HepG2 (cell line): ENCODE measurements at regions not wholly inside any gene's neighbourhood (a gene's known extent, or its start where the extent isn't known, plus 50 kb on each side); places are given as distances from the start of the nearest gene placed in this dataset.

Source experiments
- ATAC-seq: fragments of 200-7000 bp; cut with Tn5 transposase; 3 replicates; pipeline ENCODE4 v1.9.1; 2020; ENCODE audit warnings: mild to moderate bottlenecking, moderate library complexity
- BruUV-seq: library from RNA; stranded (reverse); fragments of 400-500 nt; replicated peaks from 2 replicates; lab custom pipeline; 2021; lab: Mats Ljungman, UMichigan
- CTCF ChIA-PET: fragments of 300-600 bp; formaldehyde crosslinking; extraction: SDS; loops from one replicate; lab custom pipeline; 2021; ENCODE audit warnings: low total read pairs, inconsistent platforms, low intra/inter-chr PET ratio; lab: Yijun Ruan, JAX
- POLR2A ChIA-PET: fragments of 350-600 bp; sonication (Branson Sonifier 250); formaldehyde crosslinking; loops from one replicate; lab custom pipeline; 2020; ENCODE audit warnings: antibody characterized with exemption, inconsistent platforms; lab: Yijun Ruan, JAX
- DNase-seq: peaks from one replicate; pipeline ENCODE4 v3.0.0-alpha.2; 2015; ENCODE audit warnings: low spot score
- FAIRE-seq: peaks from 3 replicates; lab custom pipeline; 2011; peaks lifted over from hg19 to GRCh38; lab: Jason Lieb, UNC
- H2AFZ ChIP-seq: one replicate; pipeline ENCODE4 v1.6.1; 2011; ENCODE audit warnings: low read length, inconsistent platforms
- H3K27ac ChIP-seq: fragments of 300-600 bp; 3 replicates; pipeline ENCODE4 v1.8.0; 2011; ENCODE audit warnings: mixed run types, mild to moderate bottlenecking, mixed read lengths, low read length, inconsistent platforms; ENCODE audit not compliant: insufficient read depth; ENCODE audit errors: extremely low read length
- H3K27me3 ChIP-seq, 2 experiments: fragments of 200-600 bp in 1 of 2; 2 replicates in 1 of 2; 3 replicates in 1 of 2; pipeline versions ENCODE4 v1.6.0 to v1.8.0; 2011; ENCODE audit warnings: low read length in 2 of 2, mild to moderate bottlenecking in 2 of 2, moderate library complexity in 2 of 2, inconsistent platforms in 1 of 2; ENCODE audit not compliant: insufficient read depth in 2 of 2, control insufficient read depth in 1 of 2
- H3K36me3 ChIP-seq, 2 experiments: fragments of 200-600 bp in 1 of 2; replicated peaks in 1 of 2; 2 replicates in 1 of 2; 3 replicates in 1 of 2; pipeline versions ENCODE4 v1.5.1 to v1.8.0; 2011; ENCODE audit warnings: low read length in 2 of 2, inconsistent platforms in 1 of 2; ENCODE audit not compliant: insufficient read depth in 2 of 2, control insufficient read depth in 1 of 2
- H3K4me1 ChIP-seq: 2 replicates; pipeline ENCODE4 v1.5.1; 2012; ENCODE audit warnings: low read length, inconsistent platforms; ENCODE audit not compliant: insufficient read depth
- H3K4me2 ChIP-seq: 2 replicates; pipeline ENCODE4 v1.6.0; 2011; ENCODE audit warnings: low read depth, low read length, inconsistent platforms
- H3K4me3 ChIP-seq, 3 experiments: fragments of 200-600 bp in 1 of 3; sonication (generic), shearing (Covaris generic) in 1 of 3; replicated peaks in 1 of 3; 2 replicates each; pipeline ENCODE4 v1.5.1; 2011 to 2016; ENCODE audit warnings: low read length in 3 of 3, inconsistent platforms in 2 of 3, low read depth in 2 of 3, mild to moderate bottlenecking in 2 of 3, control low read depth in 1 of 3, mixed read lengths in 1 of 3; ENCODE audit not compliant: insufficient read depth in 1 of 3
- H3K79me2 ChIP-seq: one replicate; pipeline ENCODE4 v1.6.1; 2011; ENCODE audit warnings: low read length, inconsistent platforms; ENCODE audit not compliant: insufficient read depth
- H3K9ac ChIP-seq: 2 replicates; pipeline ENCODE4 v1.6.0; 2011; ENCODE audit warnings: mild to moderate bottlenecking, low read depth, low read length, inconsistent platforms; ENCODE audit not compliant: insufficient read depth
- H3K9me3 ChIP-seq: 2 replicates; pipeline ENCODE4 v1.5.1; 2012; ENCODE audit warnings: mild to moderate bottlenecking, low read length
- H4K20me1 ChIP-seq: 2 replicates; pipeline ENCODE4 v1.6.0; 2011; ENCODE audit warnings: inconsistent platforms, mild to moderate bottlenecking, low read length, moderate library complexity; ENCODE audit not compliant: insufficient read depth
- ATF7 ChIP-seq, 2 experiments: fragments of 450-650 bp in 1 of 2; sonication (generic) in 1 of 2; formaldehyde crosslinking in 1 of 2; IDR thresholded peaks; 2 replicates each; pipeline versions ENCODE4 v1.4.0 to v1.6.1; 2016 to 2020; ENCODE audit warnings: antibody characterized with exemption in 1 of 2, mild to moderate bottlenecking in 1 of 2, missing genetic modification reagents in 1 of 2
- BHLHE40 ChIP-seq: IDR thresholded peaks from 2 replicates; pipeline ENCODE4 v1.6.1; 2011; ENCODE audit warnings: low read length, improper control_type of control experiment
- CREB1 ChIP-seq, 2 experiments: fragments of 450-650 bp in 1 of 2; IDR thresholded peaks; 2 replicates each; pipeline ENCODE4 v1.6.1; 2016 to 2017; ENCODE audit warnings: control low read depth in 1 of 2, mild to moderate bottlenecking in 1 of 2, missing compliant biosample characterization in 1 of 2, missing genetic modification characterization in 1 of 2
- EEA1 ChIP-seq: sonication (generic); formaldehyde crosslinking; IDR thresholded peaks from 2 replicates; pipeline ENCODE4 v1.5.1; 2020; ENCODE audit warnings: mild to moderate bottlenecking, missing genetic modification reagents, borderline replicate concordance
- MAFK ChIP-seq, 2 experiments: IDR thresholded peaks in 1 of 2; conservative IDR thresholded peaks in 1 of 2; 2 replicates each; pipeline ENCODE4 v1.6.1; 2011; ENCODE audit warnings: improper control_type of control experiment in 2 of 2, low read length in 2 of 2
- ZNF274 ChIP-seq: sonication (generic); formaldehyde crosslinking; IDR thresholded peaks from 2 replicates; pipeline ENCODE4 v1.5.1; 2020; ENCODE audit warnings: mild to moderate bottlenecking, missing genetic modification reagents
- WGBS: methylation state at CpG from one replicate; pipeline ENCODE4 v1.1.6; 2017; ENCODE audit warnings: low lambda C conversion rate; 5-methylcytosine and 5-hydroxymethylcytosine counted together
- in situ Hi-C: cut with HindIII; loops from 2 replicates; pipeline ENCODE4 v1.10.0; 2017; ENCODE audit warnings: low pct_unique_long_range_greater_than_20kb; ENCODE audit not compliant: extremely low pct_ligation_motif_present
- intact Hi-C: fragments of 100-400 bp; cut with micrococcal nuclease; formaldehyde crosslinking; loops from one replicate; pipeline ENCODE4 v1.10.0; 2022; ENCODE audit not compliant: unreplicated experiment

- POLR2A ChIA-PET = no interaction called here
- no peak for FAIRE-seq
- in situ Hi-C loops = no loop called here
Observed at GRCh38 chrX:22462959-22463358, 190.2 kb downstream of the CBLL2 start.

GRCh38 chrX:22467571-22467970 is 194.9 kb downstream of the CBLL2 start:
- FAIRE-seq (no peak), ATAC-seq (no peak), DNase-seq (no peak)
- Histone ChIP-seq H3K27me3 (no peaks in the 10 kb centered on the region), H3K4me3 (no peak overlapping the region), H3K27ac (no peak overlapping the region), H3K36me3 (no peaks in the 10 kb centered on the region), H3K4me2 (no peak overlapping the region), H3K79me2 (no peaks in the 10 kb centered on the region), H3K9me3 (no peaks in the 10 kb centered on the region), H3K9ac (no peak overlapping the region), H2AFZ (no peak overlapping the region), H4K20me1 (no peaks in the 10 kb centered on the region), H3K4me1 (no peaks in the 10 kb centered on the region)
- POLR2A ChIA-PET = no interaction called here
- CTCF ChIA-PET = no interaction called here
- BruUV-seq = no TSS peak
- intact Hi-C loops = no loop called here
- TF ChIP-seq EEA1 = no peak
- TF ChIP-seq MAFK (conservative IDR thresholded peaks at IDR 0.05 in 1 of 2, IDR thresholded peaks at IDR 0.05 in 1 of 2; ENCODE audit: low read length in 2 of 2) = peak in 1 of 2 experiments; percentile 4; a peak in 1 of 4 replicates
- in situ Hi-C loops = no loop called here
- WGBS = 14% methylated on average over 2 of the region's 2 CpGs

More at GRCh38 chrX:22462959-22463358, 190.2 kb downstream of the CBLL2 start:
- Histone ChIP-seq H4K20me1 (no peaks in the 10 kb centered on the region), H3K36me3 (no peaks in the 10 kb centered on the region), H3K4me1 (no peaks in the 10 kb centered on the region), H2AFZ (no peak overlapping the region), H3K9ac (no peak overlapping the region), H3K4me3 (no peak overlapping the region), H3K79me2 (no peaks in the 10 kb centered on the region), H3K9me3 (no peaks in the 10 kb centered on the region), H3K4me2 (no peak overlapping the region), H3K27ac (no peak overlapping the region), H3K27me3 (no peaks in the 10 kb centered on the region)
- no peak for TF ChIP-seq BHLHE40
- TF ChIP-seq ATF7 (IDR thresholded peaks at IDR 0.05) = peak; percentile 96
- no peak for TF ChIP-seq ATF7 (CRISPR knock-in tag; IDR thresholded peaks at IDR 0.05)
- TF ChIP-seq CREB1 (IDR thresholded peaks at IDR 0.05) = peak; percentile 84
- TF ChIP-seq CREB1 (CRISPR knock-in tag; IDR thresholded peaks at IDR 0.05) = no peak
- no peak for TF ChIP-seq ZNF274 (CRISPR knock-in tag)
- ATAC-seq (no peak), DNase-seq (no peak)
- 0% methylated on average over 2 of the region's 2 CpGs for WGBS
- intact Hi-C loops = no loop called here
- no TSS peak for BruUV-seq
- CTCF ChIA-PET = no interaction called here
